ENCODE measurements at regions not wholly inside any gene's neighbourhood (a gene's known extent, or its start where the extent isn't known, plus 50 kb on each side); places are given as distances from the start of the nearest gene placed in this dataset.

DNA sequence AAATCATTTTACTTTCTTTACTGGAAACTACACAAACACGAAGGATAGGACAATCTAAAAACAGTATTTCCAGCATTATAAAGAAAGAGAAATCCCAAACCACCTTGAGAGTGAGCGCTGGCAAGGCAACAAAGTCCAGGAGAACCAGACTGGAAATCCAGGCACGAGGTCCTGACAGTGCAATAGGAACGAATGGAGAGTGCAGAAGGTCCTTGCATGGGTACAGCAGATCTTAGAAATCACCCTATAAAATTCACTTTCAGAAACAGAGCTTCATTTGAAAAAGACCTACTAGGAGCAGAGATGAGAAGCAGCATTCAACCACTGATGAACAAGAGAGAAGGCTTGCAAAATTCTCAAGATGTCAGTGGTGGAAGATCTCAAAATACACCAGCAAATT is 133.7 kb upstream of the ST8SIA4 start:
- 72% methylated on average over 4 of the region's 4 CpGs for whole genome bisulfite sequencing
- TF ChIP-seq EP300 (IDR thresholded peaks at IDR 0.05) (no peak), POLR2AphosphoS5 (IDR thresholded peaks at IDR 0.05) (no peak), POLR2A (IDR thresholded peaks at IDR 0.05) (no peak)
- TF ChIP-seq, protein P1, sequence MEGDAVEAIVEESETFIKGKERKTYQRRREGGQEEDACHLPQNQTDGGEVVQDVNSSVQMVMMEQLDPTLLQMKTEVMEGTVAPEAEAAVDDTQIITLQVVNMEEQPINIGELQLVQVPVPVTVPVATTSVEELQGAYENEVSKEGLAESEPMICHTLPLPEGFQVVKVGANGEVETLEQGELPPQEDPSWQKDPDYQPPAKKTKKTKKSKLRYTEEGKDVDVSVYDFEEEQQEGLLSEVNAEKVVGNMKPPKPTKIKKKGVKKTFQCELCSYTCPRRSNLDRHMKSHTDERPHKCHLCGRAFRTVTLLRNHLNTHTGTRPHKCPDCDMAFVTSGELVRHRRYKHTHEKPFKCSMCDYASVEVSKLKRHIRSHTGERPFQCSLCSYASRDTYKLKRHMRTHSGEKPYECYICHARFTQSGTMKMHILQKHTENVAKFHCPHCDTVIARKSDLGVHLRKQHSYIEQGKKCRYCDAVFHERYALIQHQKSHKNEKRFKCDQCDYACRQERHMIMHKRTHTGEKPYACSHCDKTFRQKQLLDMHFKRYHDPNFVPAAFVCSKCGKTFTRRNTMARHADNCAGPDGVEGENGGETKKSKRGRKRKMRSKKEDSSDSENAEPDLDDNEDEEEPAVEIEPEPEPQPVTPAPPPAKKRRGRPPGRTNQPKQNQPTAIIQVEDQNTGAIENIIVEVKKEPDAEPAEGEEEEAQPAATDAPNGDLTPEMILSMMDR (IDR thresholded peaks at IDR 0.05), result no peak
- Histone ChIP-seq H3K36me3 (no peaks in the 10 kb centered on the region), H3K4me1 (no peaks in the 10 kb centered on the region), H3K4me3 (no peak overlapping the region), H3K27me3 (no peaks in the 10 kb centered on the region), H3K27ac (no peak overlapping the region), H3K9me3 (no peaks in the 10 kb centered on the region)
- DNase-seq (ENCODE audit: low spot score in 2 of 2), result no peak

- Histone ChIP-seq H3K27ac (no peak overlapping the region), H3K27me3 (no peaks in the 10 kb centered on the region), H3K36me3 (no peaks in the 10 kb centered on the region), H3K9me3 (no peaks in the 10 kb centered on the region), H3K4me3 (no peak overlapping the region), H3K4me1 (no peaks in the 10 kb centered on the region)
- TF ChIP-seq POLR2AphosphoS5 (IDR thresholded peaks at IDR 0.05) (no peak), POLR2A (IDR thresholded peaks at IDR 0.05) (no peak), EP300 (IDR thresholded peaks at IDR 0.05) (no peak)
- TF ChIP-seq, protein P1 (IDR thresholded peaks at IDR 0.05), result no peak
- DNase-seq (ENCODE audit: low spot score in 2 of 2), result no peak
- WGBS, result 97% methylated on average over 3 of the region's 3 CpGs
Observed at GRCh38 chr5:101035425-101035824, 132.3 kb upstream of the ST8SIA4 start.

GRCh38 chr5:101024299-101024698 is 121.2 kb upstream of the ST8SIA4 start:
- Histone ChIP-seq H3K36me3 (no peaks in the 10 kb centered on the region), H3K27me3 (no peaks in the 10 kb centered on the region), H3K9me3 (no peaks in the 10 kb centered on the region), H3K4me3 (no peak overlapping the region), H3K27ac (no peak overlapping the region), H3K4me1 (no peaks in the 10 kb centered on the region)
- no peak for DNase-seq (ENCODE audit: low spot score in 2 of 2)
- TF ChIP-seq, protein P1 (IDR thresholded peaks at IDR 0.05), result no peak
- no peak for TF ChIP-seq POLR2A (IDR thresholded peaks at IDR 0.05)
- TF ChIP-seq POLR2AphosphoS5 (IDR thresholded peaks at IDR 0.05), result no peak
- no peak for TF ChIP-seq EP300 (IDR thresholded peaks at IDR 0.05)
- 74% methylated on average over 2 of the region's 2 CpGs for WGBS

DNA sequence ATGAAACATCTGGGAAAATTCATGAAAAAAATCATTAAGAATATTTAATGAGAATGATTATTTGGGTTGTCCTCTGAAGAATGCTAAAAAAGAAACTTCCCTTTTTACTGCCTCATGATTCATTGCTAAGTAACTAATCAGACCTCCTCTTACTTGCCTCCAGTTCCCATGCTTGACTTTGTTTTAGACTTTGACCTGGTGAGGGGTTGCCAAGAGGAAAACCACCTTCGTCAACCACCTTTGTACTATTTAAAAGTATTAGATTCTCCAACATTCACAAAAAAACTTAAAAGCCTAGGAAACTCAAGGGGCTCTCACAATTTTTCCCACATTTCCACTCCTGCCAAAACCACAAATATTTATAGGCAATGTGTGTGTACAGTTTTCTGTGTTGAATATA is 115.2 kb upstream of the ST8SIA4 start:
- DNase-seq (ENCODE audit: low spot score in 2 of 2), result no peak
- Histone ChIP-seq H3K4me3 (no peak overlapping the region), H3K27ac (no peak overlapping the region), H3K27me3 (no peaks in the 10 kb centered on the region), H3K36me3 (no peaks in the 10 kb centered on the region), H3K9me3 (no peaks in the 10 kb centered on the region), H3K4me1 (no peaks in the 10 kb centered on the region)
- 71% methylated on average over 1 of the region's 1 CpG for WGBS
- TF ChIP-seq POLR2A (IDR thresholded peaks at IDR 0.05) (no peak), EP300 (IDR thresholded peaks at IDR 0.05) (no peak), POLR2AphosphoS5 (IDR thresholded peaks at IDR 0.05) (no peak)
- TF ChIP-seq, protein P1 (IDR thresholded peaks at IDR 0.05), result no peak

GRCh38 chr5:101012880-101013279 is 109.8 kb upstream of the ST8SIA4 start:
- H3K27me3 ChIP-seq, result no peaks in the 10 kb centered on the region
- H3K9me3 ChIP-seq, result no peaks in the 10 kb centered on the region
- WGBS, result 55% methylated on average over 2 of the region's 2 CpGs
- no peak overlapping the region for H3K27ac ChIP-seq
- DNase-seq (ENCODE audit: low spot score in 2 of 2), result no peak
- H3K4me1 ChIP-seq, result no peaks in the 10 kb centered on the region
- H3K4me3 ChIP-seq, result no peak overlapping the region
- H3K36me3 ChIP-seq, result no peaks in the 10 kb centered on the region
- TF ChIP-seq POLR2AphosphoS5 (IDR thresholded peaks at IDR 0.05) (no peak), EP300 (IDR thresholded peaks at IDR 0.05) (no peak), POLR2A (IDR thresholded peaks at IDR 0.05) (no peak)
- TF ChIP-seq, protein P1 (IDR thresholded peaks at IDR 0.05), result no peak

Data from suprapubic skin (tissue), 4 donors.